GM10248 (cell line): ENCODE measurements at regions not wholly inside any gene's neighbourhood (a gene's known extent, or its start where the extent isn't known, plus 50 kb on each side); places are given as distances from the start of the nearest gene placed in this dataset.

Experiments
- CTCF ChIA-PET: fragments of 300-600 bp; sonication (Branson Sonifier 250); formaldehyde crosslinking; extraction: SDS; loops from one replicate; lab custom pipeline; 2021; ENCODE audit warnings: antibody characterized with exemption; lab: Yijun Ruan, JAX
- POLR2A ChIA-PET: fragments of 350-650 bp; sonication (Branson Sonifier 250); formaldehyde crosslinking; extraction: SDS; loops from one replicate; lab custom pipeline; 2020; ENCODE audit warnings: antibody characterized with exemption; lab: Yijun Ruan, JAX
- DNase-seq: peaks from one replicate; pipeline ENCODE4 v3.0.0; 2012; ENCODE audit errors: extremely low spot score
- TF ChIP-seq, protein P1 (sequence below): IDR thresholded peaks from 2 replicates; pipeline ENCODE4 v1.5.1; 2012; ENCODE audit warnings: mild to moderate bottlenecking, low read depth; ENCODE audit errors: extremely low read depth, missing control alignments, control extremely low read depth

DNA sequence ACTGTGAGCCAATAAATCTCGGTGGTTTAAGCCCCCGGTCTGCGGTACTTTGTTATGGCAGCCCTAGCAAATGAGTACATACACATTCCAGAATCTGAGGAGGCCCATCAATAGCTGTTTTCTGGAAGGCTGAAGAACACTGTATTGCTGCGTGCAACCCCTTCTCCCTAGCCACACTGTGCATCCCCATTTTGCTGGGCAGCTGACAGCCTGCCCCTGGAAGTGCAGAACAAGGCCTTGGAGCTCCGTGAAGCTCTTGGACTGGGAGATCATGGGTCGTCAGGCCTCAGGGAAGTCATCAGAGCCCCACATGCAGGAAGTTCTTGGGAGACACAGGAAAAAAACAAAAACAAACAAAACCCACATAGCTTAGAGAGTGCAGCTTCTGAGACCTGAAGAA, 90.6 kb upstream of the ST6GAL2 start:
- POLR2A ChIA-PET, result no interaction called here
- CTCF ChIA-PET, result no interaction called here
- TF ChIP-seq, protein P1, sequence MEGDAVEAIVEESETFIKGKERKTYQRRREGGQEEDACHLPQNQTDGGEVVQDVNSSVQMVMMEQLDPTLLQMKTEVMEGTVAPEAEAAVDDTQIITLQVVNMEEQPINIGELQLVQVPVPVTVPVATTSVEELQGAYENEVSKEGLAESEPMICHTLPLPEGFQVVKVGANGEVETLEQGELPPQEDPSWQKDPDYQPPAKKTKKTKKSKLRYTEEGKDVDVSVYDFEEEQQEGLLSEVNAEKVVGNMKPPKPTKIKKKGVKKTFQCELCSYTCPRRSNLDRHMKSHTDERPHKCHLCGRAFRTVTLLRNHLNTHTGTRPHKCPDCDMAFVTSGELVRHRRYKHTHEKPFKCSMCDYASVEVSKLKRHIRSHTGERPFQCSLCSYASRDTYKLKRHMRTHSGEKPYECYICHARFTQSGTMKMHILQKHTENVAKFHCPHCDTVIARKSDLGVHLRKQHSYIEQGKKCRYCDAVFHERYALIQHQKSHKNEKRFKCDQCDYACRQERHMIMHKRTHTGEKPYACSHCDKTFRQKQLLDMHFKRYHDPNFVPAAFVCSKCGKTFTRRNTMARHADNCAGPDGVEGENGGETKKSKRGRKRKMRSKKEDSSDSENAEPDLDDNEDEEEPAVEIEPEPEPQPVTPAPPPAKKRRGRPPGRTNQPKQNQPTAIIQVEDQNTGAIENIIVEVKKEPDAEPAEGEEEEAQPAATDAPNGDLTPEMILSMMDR, result no peak
- no peak for DNase-seq

DNA sequence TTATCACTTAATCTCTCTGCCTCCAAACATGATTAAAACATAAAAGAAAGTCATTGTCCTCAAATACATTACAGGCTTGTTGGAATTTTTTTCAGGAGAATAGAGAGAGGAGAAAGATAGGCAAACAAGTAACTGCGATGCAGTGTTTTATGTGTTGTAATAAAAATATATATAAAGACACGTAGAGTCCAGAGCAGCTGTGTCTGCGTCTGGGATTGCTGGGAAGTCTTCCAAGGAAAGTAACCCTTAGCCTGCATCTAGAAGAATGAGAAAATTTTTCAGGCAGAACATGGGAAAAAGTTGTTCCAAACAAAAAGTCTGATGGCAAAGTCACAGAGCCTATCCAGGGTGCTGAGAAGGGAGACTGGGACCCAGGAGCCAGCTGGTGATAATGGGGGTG, 91.8 kb upstream of the ST6GAL2 start:
- DNase-seq, result no peak
- TF ChIP-seq, protein P1, result no peak
- POLR2A ChIA-PET, result no interaction called here
- CTCF ChIA-PET, result no interaction called here

DNA sequence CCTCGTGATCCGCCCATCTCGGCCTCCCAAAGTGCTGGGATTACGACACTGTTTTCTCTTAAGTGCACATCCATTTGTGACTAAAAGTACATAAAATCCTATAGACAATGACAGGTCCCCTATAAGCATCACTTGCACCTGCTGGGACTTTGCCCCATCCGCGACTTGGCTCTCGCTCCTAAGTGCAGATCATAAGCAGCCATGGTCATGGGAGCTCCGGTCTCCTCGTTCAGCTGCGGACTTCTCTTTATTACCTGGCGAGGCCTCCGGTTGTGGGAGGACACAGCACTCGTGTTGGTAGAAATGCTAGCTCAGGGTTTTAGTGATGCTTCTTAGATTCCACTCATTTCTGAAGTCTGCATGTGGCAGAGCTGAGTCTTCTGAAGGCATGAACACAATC, 92.7 kb upstream of the ST6GAL2 start:
- DNase-seq, result no peak
- CTCF ChIA-PET, result interaction anchor here (2.3 kb wide), 1 partner anchor 14 kb away, joined by 5 read pairs; no protein-coding TSS in a partner anchor
- POLR2A ChIA-PET, result interaction anchor here (0.6 kb wide), 1 partner anchor 1966 kb away, joined by 3 read pairs; no protein-coding TSS in a partner anchor
- TF ChIP-seq, protein P1, result no peak

DNA sequence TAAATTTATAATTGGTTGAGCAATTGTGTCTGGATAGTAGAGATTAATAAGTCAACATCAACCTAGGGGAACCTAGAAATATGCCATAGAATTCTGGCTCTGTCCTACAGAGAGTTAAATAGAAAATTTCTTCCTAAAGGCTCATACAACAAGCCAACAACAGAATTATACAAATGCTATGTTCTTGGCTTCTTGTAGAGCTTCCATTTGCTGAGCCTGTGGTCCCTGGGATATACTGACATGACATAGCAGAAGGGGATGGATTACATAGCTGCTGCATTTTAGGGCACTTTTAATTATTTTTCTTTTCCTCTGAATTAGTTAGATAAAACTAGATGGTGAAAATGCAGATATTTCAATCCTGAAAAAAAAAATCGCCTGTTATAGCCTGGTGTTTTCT, 95.5 kb upstream of the ST6GAL2 start:
- CTCF ChIA-PET, result interaction anchor here (1.3 kb wide), 1 partner anchor 20 kb away, joined by 3 read pairs; no protein-coding TSS in a partner anchor
- POLR2A ChIA-PET, result no interaction called here
- no peak for DNase-seq
- TF ChIP-seq, protein P1, result no peak

DNA sequence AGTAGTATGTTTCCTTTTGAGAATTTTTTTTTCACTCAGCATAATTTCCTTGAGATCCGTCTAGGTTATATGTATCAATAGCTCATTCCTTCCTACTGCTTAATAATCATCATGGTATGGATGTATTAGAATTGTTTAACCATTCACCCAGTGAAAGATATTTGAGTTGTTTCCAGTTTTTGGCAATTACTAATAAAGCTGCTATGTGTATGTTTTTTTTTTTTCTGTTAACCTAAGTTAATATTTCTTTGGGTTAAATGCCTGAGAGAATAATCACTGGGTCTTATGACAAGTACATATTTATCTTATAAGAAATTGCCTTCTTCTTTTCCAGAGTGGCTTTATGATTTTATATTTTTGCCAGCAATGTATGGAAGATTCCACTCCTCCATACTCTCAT, 96.4 kb upstream of the ST6GAL2 start:
- DNase-seq, result no peak
- TF ChIP-seq, protein P1, result no peak
- CTCF ChIA-PET, result no interaction called here
- POLR2A ChIA-PET, result no interaction called here

DNA sequence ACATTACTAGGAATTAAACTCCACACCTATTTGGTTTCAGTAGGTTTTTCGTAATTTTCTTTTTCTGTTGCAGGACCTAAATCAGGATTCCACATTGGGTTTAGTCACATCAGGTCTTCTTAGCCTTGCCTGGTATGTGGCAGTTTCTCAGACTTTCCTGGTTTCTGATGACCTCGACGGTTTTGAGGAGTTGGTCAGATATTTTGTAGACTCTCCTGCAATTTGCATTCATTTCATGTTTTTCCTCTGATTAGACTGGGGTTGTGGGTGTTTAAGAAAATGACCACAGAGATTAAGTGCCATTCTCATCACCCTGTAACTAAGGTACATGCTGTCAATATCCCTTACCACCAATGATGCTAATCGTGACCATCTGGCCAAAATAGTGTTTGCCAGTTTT, 97.3 kb upstream of the ST6GAL2 start:
- CTCF ChIA-PET, result no interaction called here
- TF ChIP-seq, protein P1, result no peak
- POLR2A ChIA-PET, result no interaction called here
- DNase-seq, result no peak

DNA sequence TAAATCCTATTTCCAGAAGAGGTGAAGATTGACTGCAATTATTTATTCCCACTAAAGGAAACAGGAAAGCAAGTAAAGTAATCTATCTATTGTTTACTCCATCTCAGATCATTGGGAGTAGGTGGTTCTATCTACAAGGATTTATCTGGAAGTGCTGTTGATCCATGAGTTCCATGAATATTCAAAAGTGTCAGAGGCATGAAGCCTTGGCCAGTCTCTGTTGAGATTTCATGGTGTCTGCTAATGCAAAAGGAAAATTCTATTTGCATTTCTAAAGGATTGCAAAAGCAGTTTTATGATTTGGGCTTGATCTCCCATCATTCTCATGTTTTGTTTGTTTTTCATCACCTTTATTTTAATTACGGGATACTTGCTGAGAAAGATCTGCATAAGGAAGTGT, 102.4 kb upstream of the ST6GAL2 start:
- CTCF ChIA-PET, result interaction anchor here (1.3 to 1.5 kb wide), 2 partner anchors 14 to 16 kb away, joined by 3 read pairs; no protein-coding TSS in a partner anchor
- TF ChIP-seq, protein P1, result no peak

More for the DNA sequence above, 102.4 kb upstream of the ST6GAL2 start:
- no peak for DNase-seq
- POLR2A ChIA-PET, result no interaction called here
